ENCODE measurements at regions not wholly inside any gene's neighbourhood (a gene's known extent, or its start where the extent isn't known, plus 50 kb on each side); places are given as distances from the start of the nearest gene placed in this dataset.

DNA sequence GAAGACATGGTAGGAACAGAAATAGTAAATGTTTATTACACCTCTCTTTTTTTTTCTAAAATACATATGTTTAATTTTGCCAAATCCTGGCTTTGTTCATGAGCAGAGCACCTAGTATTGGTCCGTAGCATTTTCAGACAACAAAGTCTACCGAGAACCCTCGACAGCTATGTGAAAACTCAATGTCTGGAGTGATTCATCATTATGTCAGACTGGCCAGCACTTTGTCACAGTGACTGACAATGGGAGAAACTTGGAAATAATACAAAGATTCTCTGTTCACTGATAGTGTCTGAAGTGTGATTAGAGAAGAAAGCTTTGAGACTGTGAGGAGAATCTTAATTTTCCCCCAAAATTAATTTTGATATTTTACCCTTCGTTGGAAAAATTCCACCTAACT lies 143.0 kb downstream of the HNMT start:
- Histone ChIP-seq H4K20me1 (replicated peaks; ENCODE audit: insufficient read depth) (no peaks in the 10 kb centered on the region), H2AFZ (no peak overlapping the region), H3K4me2 (no peak overlapping the region), H3F3A (replicated peaks; ENCODE audit: low read depth) (no peaks in the 10 kb centered on the region), H3K27ac (ENCODE audit: low read depth) (no peak overlapping the region), H3K36me3 (ENCODE audit: insufficient read depth) (no peaks in the 10 kb centered on the region), H3K4me3 (no peak overlapping the region), H3K27me3 (ENCODE audit: insufficient read depth) (no peaks in the 10 kb centered on the region), H3K4me1 (ENCODE audit: insufficient read depth) (no peaks in the 10 kb centered on the region), H3K9me2 (ENCODE audit: insufficient read depth) (no peaks in the 10 kb centered on the region), H3K79me2 (replicated peaks; ENCODE audit: insufficient read depth) (no peaks in the 10 kb centered on the region)
- TF ChIP-seq, protein P1, sequence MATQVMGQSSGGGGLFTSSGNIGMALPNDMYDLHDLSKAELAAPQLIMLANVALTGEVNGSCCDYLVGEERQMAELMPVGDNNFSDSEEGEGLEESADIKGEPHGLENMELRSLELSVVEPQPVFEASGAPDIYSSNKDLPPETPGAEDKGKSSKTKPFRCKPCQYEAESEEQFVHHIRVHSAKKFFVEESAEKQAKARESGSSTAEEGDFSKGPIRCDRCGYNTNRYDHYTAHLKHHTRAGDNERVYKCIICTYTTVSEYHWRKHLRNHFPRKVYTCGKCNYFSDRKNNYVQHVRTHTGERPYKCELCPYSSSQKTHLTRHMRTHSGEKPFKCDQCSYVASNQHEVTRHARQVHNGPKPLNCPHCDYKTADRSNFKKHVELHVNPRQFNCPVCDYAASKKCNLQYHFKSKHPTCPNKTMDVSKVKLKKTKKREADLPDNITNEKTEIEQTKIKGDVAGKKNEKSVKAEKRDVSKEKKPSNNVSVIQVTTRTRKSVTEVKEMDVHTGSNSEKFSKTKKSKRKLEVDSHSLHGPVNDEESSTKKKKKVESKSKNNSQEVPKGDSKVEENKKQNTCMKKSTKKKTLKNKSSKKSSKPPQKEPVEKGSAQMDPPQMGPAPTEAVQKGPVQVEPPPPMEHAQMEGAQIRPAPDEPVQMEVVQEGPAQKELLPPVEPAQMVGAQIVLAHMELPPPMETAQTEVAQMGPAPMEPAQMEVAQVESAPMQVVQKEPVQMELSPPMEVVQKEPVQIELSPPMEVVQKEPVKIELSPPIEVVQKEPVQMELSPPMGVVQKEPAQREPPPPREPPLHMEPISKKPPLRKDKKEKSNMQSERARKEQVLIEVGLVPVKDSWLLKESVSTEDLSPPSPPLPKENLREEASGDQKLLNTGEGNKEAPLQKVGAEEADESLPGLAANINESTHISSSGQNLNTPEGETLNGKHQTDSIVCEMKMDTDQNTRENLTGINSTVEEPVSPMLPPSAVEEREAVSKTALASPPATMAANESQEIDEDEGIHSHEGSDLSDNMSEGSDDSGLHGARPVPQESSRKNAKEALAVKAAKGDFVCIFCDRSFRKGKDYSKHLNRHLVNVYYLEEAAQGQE (IDR thresholded peaks at IDR 0.05; ENCODE audit: unreplicated experiment) = no peak
- TF ChIP-seq, protein P2, sequence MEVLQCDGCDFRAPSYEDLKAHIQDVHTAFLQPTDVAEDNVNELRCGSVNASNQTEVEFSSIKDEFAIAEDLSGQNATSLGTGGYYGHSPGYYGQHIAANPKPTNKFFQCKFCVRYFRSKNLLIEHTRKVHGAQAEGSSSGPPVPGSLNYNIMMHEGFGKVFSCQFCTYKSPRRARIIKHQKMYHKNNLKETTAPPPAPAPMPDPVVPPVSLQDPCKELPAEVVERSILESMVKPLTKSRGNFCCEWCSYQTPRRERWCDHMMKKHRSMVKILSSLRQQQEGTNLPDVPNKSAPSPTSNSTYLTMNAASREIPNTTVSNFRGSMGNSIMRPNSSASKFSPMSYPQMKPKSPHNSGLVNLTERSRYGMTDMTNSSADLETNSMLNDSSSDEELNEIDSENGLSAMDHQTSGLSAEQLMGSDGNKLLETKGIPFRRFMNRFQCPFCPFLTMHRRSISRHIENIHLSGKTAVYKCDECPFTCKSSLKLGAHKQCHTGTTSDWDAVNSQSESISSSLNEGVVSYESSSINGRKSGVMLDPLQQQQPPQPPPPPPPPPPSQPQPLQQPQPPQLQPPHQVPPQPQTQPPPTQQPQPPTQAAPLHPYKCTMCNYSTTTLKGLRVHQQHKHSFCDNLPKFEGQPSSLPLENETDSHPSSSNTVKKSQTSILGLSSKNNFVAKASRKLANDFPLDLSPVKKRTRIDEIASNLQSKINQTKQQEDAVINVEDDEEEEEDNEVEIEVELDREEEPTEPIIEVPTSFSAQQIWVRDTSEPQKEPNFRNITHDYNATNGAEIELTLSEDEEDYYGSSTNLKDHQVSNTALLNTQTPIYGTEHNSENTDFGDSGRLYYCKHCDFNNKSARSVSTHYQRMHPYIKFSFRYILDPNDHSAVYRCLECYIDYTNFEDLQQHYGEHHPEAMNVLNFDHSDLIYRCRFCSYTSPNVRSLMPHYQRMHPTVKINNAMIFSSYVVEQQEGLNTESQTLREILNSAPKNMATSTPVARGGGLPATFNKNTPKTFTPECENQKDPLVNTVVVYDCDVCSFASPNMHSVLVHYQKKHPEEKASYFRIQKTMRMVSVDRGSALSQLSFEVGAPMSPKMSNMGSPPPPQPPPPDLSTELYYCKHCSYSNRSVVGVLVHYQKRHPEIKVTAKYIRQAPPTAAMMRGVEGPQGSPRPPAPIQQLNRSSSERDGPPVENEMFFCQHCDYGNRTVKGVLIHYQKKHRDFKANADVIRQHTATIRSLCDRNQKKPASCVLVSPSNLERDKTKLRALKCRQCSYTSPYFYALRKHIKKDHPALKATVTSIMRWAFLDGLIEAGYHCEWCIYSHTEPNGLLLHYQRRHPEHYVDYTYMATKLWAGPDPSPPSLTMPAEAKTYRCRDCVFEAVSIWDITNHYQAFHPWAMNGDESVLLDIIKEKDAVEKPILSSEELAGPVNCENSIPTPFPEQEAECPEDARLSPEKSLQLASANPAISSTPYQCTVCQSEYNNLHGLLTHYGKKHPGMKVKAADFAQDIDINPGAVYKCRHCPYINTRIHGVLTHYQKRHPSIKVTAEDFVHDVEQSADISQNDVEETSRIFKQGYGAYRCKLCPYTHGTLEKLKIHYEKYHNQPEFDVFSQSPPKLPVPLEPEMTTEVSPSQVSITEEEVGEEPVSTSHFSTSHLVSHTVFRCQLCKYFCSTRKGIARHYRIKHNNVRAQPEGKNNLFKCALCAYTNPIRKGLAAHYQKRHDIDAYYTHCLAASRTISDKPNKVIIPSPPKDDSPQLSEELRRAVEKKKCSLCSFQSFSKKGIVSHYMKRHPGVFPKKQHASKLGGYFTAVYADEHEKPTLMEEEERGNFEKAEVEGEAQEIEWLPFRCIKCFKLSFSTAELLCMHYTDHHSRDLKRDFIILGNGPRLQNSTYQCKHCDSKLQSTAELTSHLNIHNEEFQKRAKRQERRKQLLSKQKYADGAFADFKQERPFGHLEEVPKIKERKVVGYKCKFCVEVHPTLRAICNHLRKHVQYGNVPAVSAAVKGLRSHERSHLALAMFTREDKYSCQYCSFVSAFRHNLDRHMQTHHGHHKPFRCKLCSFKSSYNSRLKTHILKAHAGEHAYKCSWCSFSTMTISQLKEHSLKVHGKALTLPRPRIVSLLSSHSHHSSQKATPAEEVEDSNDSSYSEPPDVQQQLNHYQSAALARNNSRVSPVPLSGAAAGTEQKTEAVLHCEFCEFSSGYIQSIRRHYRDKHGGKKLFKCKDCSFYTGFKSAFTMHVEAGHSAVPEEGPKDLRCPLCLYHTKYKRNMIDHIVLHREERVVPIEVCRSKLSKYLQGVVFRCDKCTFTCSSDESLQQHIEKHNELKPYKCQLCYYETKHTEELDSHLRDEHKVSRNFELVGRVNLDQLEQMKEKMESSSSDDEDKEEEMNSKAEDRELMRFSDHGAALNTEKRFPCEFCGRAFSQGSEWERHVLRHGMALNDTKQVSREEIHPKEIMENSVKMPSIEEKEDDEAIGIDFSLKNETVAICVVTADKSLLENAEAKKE (CRISPR knock-in tag; IDR thresholded peaks at IDR 0.05) = no peak
- TF ChIP-seq EZH2 (IDR thresholded peaks at IDR 0.05; ENCODE audit: low read depth, unreplicated experiment) = no peak
- no peak for TF ChIP-seq JUNB (IDR thresholded peaks at IDR 0.05; ENCODE audit: unreplicated experiment)
- TF ChIP-seq POLR2AphosphoS5 (IDR thresholded peaks at IDR 0.05; ENCODE audit: low read depth) = no peak
- TF ChIP-seq STAT1 (IDR thresholded peaks at IDR 0.05; ENCODE audit: unreplicated experiment) = no peak
- no peak for TF ChIP-seq ZNF114 (CRISPR knock-in tag; IDR thresholded peaks at IDR 0.05)
- no peak for TF ChIP-seq NANOG (IDR thresholded peaks at IDR 0.05; ENCODE audit: borderline replicate concordance)
- no peak for TF ChIP-seq EZH2phosphoT487 (IDR thresholded peaks at IDR 0.05; ENCODE audit: unreplicated experiment)
- no peak for TF ChIP-seq CREB1 (CRISPR knock-in tag; IDR thresholded peaks at IDR 0.05; ENCODE audit: low read depth)
- no peak for TF ChIP-seq CTCF (conservative IDR thresholded peaks at IDR 0.05; ENCODE audit: low read depth in 2 of 2)
- no peak for TF ChIP-seq ZNF331 (CRISPR knock-in tag; IDR thresholded peaks at IDR 0.05; ENCODE audit: low read depth)
- TF ChIP-seq, protein P3, sequence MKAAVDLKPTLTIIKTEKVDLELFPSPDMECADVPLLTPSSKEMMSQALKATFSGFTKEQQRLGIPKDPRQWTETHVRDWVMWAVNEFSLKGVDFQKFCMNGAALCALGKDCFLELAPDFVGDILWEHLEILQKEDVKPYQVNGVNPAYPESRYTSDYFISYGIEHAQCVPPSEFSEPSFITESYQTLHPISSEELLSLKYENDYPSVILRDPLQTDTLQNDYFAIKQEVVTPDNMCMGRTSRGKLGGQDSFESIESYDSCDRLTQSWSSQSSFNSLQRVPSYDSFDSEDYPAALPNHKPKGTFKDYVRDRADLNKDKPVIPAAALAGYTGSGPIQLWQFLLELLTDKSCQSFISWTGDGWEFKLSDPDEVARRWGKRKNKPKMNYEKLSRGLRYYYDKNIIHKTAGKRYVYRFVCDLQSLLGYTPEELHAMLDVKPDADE (IDR thresholded peaks at IDR 0.05) = no peak
- Mint-ChIP-seq H3K27ac (no peak overlapping the region), H3K4me3 (no peak overlapping the region), H3K9me3 (no peaks in the 10 kb centered on the region), H3K36me3 (ENCODE audit: low read depth) (0 out of 3 replicates have a peak, but pooled peaks cover 4% of the 10 kb centered on the region), H3K27me3 (ENCODE audit: insufficient read depth, low read depth, poor library complexity) (no peaks in the 10 kb centered on the region), H3K4me1 (peaks cover 2% of the 10 kb centered on the region; the same call in 2 of the 3 replicates)
- DNase-seq (ENCODE audit: low spot score) (no peak), ATAC-seq (no peak)

All from GM23338 (cell line).